HepG2 (cell line): ENCODE measurements at regions not wholly inside any gene's neighbourhood (a gene's known extent, or its start where the extent isn't known, plus 50 kb on each side); places are given as distances from the start of the nearest gene placed in this dataset.
A peak's percentile ranks its signal among the peaks of the same experiment; 100 is the strongest.

Experiments used
- ATAC-seq: fragments of 200-7000 bp; cut with Tn5 transposase; 3 replicates; pipeline ENCODE4 v1.9.1; 2020; ENCODE audit warnings: mild to moderate bottlenecking, moderate library complexity
- BruUV-seq: library from RNA; stranded (reverse); fragments of 400-500 nt; replicated peaks from 2 replicates; lab custom pipeline; 2021; lab: Mats Ljungman, UMichigan
- CTCF ChIA-PET: fragments of 300-600 bp; formaldehyde crosslinking; extraction: SDS; loops from one replicate; lab custom pipeline; 2021; ENCODE audit warnings: low total read pairs, inconsistent platforms, low intra/inter-chr PET ratio; lab: Yijun Ruan, JAX
- POLR2A ChIA-PET: fragments of 350-600 bp; sonication (Branson Sonifier 250); formaldehyde crosslinking; loops from one replicate; lab custom pipeline; 2020; ENCODE audit warnings: antibody characterized with exemption, inconsistent platforms; lab: Yijun Ruan, JAX
- DNase-seq: peaks from one replicate; pipeline ENCODE4 v3.0.0-alpha.2; 2015; ENCODE audit warnings: low spot score
- FAIRE-seq: peaks from 3 replicates; lab custom pipeline; 2011; peaks lifted over from hg19 to GRCh38; lab: Jason Lieb, UNC
- H2AFZ ChIP-seq: one replicate; pipeline ENCODE4 v1.6.1; 2011; ENCODE audit warnings: low read length, inconsistent platforms
- H3K27ac ChIP-seq: fragments of 300-600 bp; 3 replicates; pipeline ENCODE4 v1.8.0; 2011; ENCODE audit warnings: mixed run types, mild to moderate bottlenecking, mixed read lengths, low read length, inconsistent platforms; ENCODE audit not compliant: insufficient read depth; ENCODE audit errors: extremely low read length
- H3K27me3 ChIP-seq, 2 experiments: fragments of 200-600 bp in 1 of 2; 2 replicates in 1 of 2; 3 replicates in 1 of 2; pipeline versions ENCODE4 v1.6.0 to v1.8.0; 2011; ENCODE audit warnings: low read length in 2 of 2, mild to moderate bottlenecking in 2 of 2, moderate library complexity in 2 of 2, inconsistent platforms in 1 of 2; ENCODE audit not compliant: insufficient read depth in 2 of 2, control insufficient read depth in 1 of 2
- H3K36me3 ChIP-seq, 2 experiments: fragments of 200-600 bp in 1 of 2; replicated peaks in 1 of 2; 2 replicates in 1 of 2; 3 replicates in 1 of 2; pipeline versions ENCODE4 v1.5.1 to v1.8.0; 2011; ENCODE audit warnings: low read length in 2 of 2, inconsistent platforms in 1 of 2; ENCODE audit not compliant: insufficient read depth in 2 of 2, control insufficient read depth in 1 of 2
- H3K4me1 ChIP-seq: 2 replicates; pipeline ENCODE4 v1.5.1; 2012; ENCODE audit warnings: low read length, inconsistent platforms; ENCODE audit not compliant: insufficient read depth
- H3K4me2 ChIP-seq: 2 replicates; pipeline ENCODE4 v1.6.0; 2011; ENCODE audit warnings: low read depth, low read length, inconsistent platforms
- H3K4me3 ChIP-seq, 3 experiments: fragments of 200-600 bp in 1 of 3; sonication (generic), shearing (Covaris generic) in 1 of 3; replicated peaks in 1 of 3; 2 replicates each; pipeline ENCODE4 v1.5.1; 2011 to 2016; ENCODE audit warnings: low read length in 3 of 3, inconsistent platforms in 2 of 3, low read depth in 2 of 3, mild to moderate bottlenecking in 2 of 3, control low read depth in 1 of 3, mixed read lengths in 1 of 3; ENCODE audit not compliant: insufficient read depth in 1 of 3
- H3K79me2 ChIP-seq: one replicate; pipeline ENCODE4 v1.6.1; 2011; ENCODE audit warnings: low read length, inconsistent platforms; ENCODE audit not compliant: insufficient read depth
- H3K9ac ChIP-seq: 2 replicates; pipeline ENCODE4 v1.6.0; 2011; ENCODE audit warnings: mild to moderate bottlenecking, low read depth, low read length, inconsistent platforms; ENCODE audit not compliant: insufficient read depth
- H3K9me3 ChIP-seq: 2 replicates; pipeline ENCODE4 v1.5.1; 2012; ENCODE audit warnings: mild to moderate bottlenecking, low read length
- H4K20me1 ChIP-seq: 2 replicates; pipeline ENCODE4 v1.6.0; 2011; ENCODE audit warnings: inconsistent platforms, mild to moderate bottlenecking, low read length, moderate library complexity; ENCODE audit not compliant: insufficient read depth
- EP300 ChIP-seq, 3 experiments: sonication (generic) in 1 of 3; formaldehyde crosslinking in 1 of 3; IDR thresholded peaks; 2 replicates each; pipeline versions ENCODE4 v1.5.1 to v1.6.1; 2011 to 2020; ENCODE audit warnings: low read depth in 2 of 3, low read length in 2 of 3, borderline replicate concordance in 1 of 3, improper control_type of control experiment in 1 of 3, mild to moderate bottlenecking in 1 of 3, missing genetic modification reagents in 1 of 3, moderate library complexity in 1 of 3
- HNRNPH1 ChIP-seq: fragments of 200-400 bp; formaldehyde crosslinking; optimal IDR thresholded peaks from 2 replicates; pipeline ENCODE3; 2017; ENCODE audit warnings: mild to moderate bottlenecking, low read depth, low read length
- KAT2B ChIP-seq: fragments of 150-350 bp; IDR thresholded peaks from 2 replicates; pipeline ENCODE4 v1.6.1; 2014; ENCODE audit warnings: low read depth, low read length, borderline replicate concordance
- KLF6 ChIP-seq: IDR thresholded peaks from 2 replicates; pipeline ENCODE4 v1.8.0; 2016; ENCODE audit warnings: missing biosample characterization, missing genetic modification reagents
- MEF2D ChIP-seq: sonication (generic); formaldehyde crosslinking; IDR thresholded peaks from 2 replicates; pipeline ENCODE4 v1.5.1; 2020; ENCODE audit warnings: mild to moderate bottlenecking, missing genetic modification reagents
- NCOA1 ChIP-seq: sonication (generic); formaldehyde crosslinking; IDR thresholded peaks from 2 replicates; pipeline ENCODE4 v1.9.0; 2021; ENCODE audit warnings: missing genetic modification reagents
- SIN3A ChIP-seq: IDR thresholded peaks from 2 replicates; pipeline ENCODE4 v1.6.1; 2011; ENCODE audit warnings: low read depth, mild to moderate bottlenecking, control low read depth, low read length, borderline replicate concordance
- ZNF282 ChIP-seq: fragments of 450-650 bp; IDR thresholded peaks from 2 replicates; pipeline ENCODE4 v1.6.1; 2018; ENCODE audit not compliant: partially characterized antibody
- ZNF761 ChIP-seq: sonication (generic); formaldehyde crosslinking; conservative IDR thresholded peaks from 2 replicates; pipeline ENCODE4 v1.4.0; 2020; ENCODE audit warnings: mild to moderate bottlenecking, missing genetic modification reagents
- WGBS: methylation state at CpG from one replicate; pipeline ENCODE4 v1.1.6; 2017; ENCODE audit warnings: low lambda C conversion rate; 5-methylcytosine and 5-hydroxymethylcytosine counted together
- in situ Hi-C: cut with HindIII; loops from 2 replicates; pipeline ENCODE4 v1.10.0; 2017; ENCODE audit warnings: low pct_unique_long_range_greater_than_20kb; ENCODE audit not compliant: extremely low pct_ligation_motif_present
- intact Hi-C: fragments of 100-400 bp; cut with micrococcal nuclease; formaldehyde crosslinking; loops from one replicate; pipeline ENCODE4 v1.10.0; 2022; ENCODE audit not compliant: unreplicated experiment
- TF ChIP-seq, protein P1 (sequence below): sonication (generic); formaldehyde crosslinking; IDR thresholded peaks from 2 replicates; pipeline ENCODE4 v1.8.1; 2023; ENCODE audit warnings: mild to moderate bottlenecking, missing genetic modification reagents
- TF ChIP-seq, protein P2 (sequence below): IDR thresholded peaks from 2 replicates; pipeline ENCODE4 v1.6.1; 2016; ENCODE audit warnings: mild to moderate bottlenecking, missing biosample characterization, missing genetic modification reagents
- TF ChIP-seq, protein P3 (sequence below): sonication (generic); formaldehyde crosslinking; IDR thresholded peaks from 2 replicates; pipeline ENCODE4 v1.5.0; 2020; ENCODE audit warnings: missing genetic modification reagents
- TF ChIP-seq, protein P4 (sequence below): sonication (generic); formaldehyde crosslinking; IDR thresholded peaks from 2 replicates; pipeline ENCODE4 v1.9.0; 2021; ENCODE audit warnings: missing genetic modification reagents, borderline replicate concordance

DNA sequence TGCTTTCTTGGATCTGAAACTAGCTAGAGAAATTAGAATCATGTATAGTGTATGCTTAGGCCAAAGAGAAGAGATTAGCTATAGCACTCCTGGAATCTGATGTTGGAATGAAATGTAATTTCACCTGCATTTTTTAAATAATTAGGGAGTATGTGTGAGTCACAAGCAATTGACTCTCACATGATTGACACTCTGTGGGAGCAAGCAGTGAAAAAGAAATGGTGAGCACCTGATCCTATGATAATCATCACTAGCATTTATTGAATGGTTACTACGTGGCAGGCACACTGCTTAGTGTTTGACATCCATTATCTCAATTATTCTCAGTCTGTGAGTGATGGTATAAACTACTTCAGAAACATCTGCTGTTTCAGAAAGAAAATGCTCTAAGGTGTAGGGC is 176.6 kb downstream of the NRIP1 start:
- Histone ChIP-seq H3K4me1 (peaks cover 39% of the 10 kb centered on the region), H3K4me2 (no peak overlapping the region), H3K27me3 (no peaks in the 10 kb centered on the region)
- no TSS peak for BruUV-seq
- FAIRE-seq: no peak
- in situ Hi-C loops: no loop called here
- TF ChIP-seq NCOA1: no peak
- TF ChIP-seq HNRNPH1: no peak
- TF ChIP-seq ZNF761 (CRISPR knock-in tag): no peak
- TF ChIP-seq SIN3A: no peak
- TF ChIP-seq, protein P1, sequence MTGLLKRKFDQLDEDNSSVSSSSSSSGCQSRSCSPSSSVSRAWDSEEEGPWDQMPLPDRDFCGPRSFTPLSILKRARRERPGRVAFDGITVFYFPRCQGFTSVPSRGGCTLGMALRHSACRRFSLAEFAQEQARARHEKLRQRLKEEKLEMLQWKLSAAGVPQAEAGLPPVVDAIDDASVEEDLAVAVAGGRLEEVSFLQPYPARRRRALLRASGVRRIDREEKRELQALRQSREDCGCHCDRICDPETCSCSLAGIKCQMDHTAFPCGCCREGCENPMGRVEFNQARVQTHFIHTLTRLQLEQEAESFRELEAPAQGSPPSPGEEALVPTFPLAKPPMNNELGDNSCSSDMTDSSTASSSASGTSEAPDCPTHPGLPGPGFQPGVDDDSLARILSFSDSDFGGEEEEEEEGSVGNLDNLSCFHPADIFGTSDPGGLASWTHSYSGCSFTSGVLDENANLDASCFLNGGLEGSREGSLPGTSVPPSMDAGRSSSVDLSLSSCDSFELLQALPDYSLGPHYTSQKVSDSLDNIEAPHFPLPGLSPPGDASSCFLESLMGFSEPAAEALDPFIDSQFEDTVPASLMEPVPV (CRISPR knock-in tag): no peak
- TF ChIP-seq KLF6 (CRISPR knock-in tag): peak; percentile 6; the same call in 1 of the 2 replicates
- TF ChIP-seq, all 625 proteins: peak for 1
- Histone ChIP-seq H3K9me3 (no peaks in the 10 kb centered on the region), H2AFZ (no peak overlapping the region), H4K20me1 (no peaks in the 10 kb centered on the region), H3K4me3 (no peak overlapping the region), H3K27ac (peak overlapping the region; percentile 83), H3K9ac (peak overlapping the region; percentile 23), H3K36me3 (no peaks in the 10 kb centered on the region), H3K79me2 (peaks cover 2% of the 10 kb centered on the region)
- WGBS: 69% methylated on average over 1 of the region's 1 CpG
- CTCF ChIA-PET: no interaction called here
- POLR2A ChIA-PET: interaction anchor here (1.0 to 3.8 kb wide), 5 partner anchors 10 to 252 kb away, joined by 3 to 82 read pairs (median 17); no protein-coding TSS in a partner anchor
- no peak for ATAC-seq
- intact Hi-C loops: loop anchor here (2.0 kb wide), 1 partner anchor 55 kb away; no protein-coding TSS in a partner anchor
- DNase-seq: no peak

DNA sequence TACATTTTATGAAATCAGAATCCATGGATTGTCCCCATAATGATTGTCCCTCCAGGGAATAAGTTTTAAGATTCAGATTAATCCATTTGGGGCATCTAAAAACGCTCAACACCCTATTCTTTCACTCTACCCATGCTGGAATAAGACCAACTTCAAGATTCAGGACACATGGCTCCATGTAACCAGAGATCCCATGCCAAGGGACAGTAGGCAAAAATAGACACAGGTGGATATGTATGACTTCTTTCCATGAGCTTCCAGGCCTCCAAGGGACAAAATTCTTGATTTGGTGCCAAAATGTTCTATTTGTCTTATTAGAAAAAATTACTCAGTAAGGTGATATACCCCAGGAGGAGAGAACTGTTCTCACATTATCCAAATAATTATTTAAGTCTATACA is 178.8 kb downstream of the NRIP1 start:
- ATAC-seq (no peak), FAIRE-seq (no peak), DNase-seq (no peak)
- WGBS: 81% methylated on average over 1 of the region's 1 CpG
- Histone ChIP-seq H3K4me3 (no peak overlapping the region), H2AFZ (no peak overlapping the region), H3K9ac (no peak overlapping the region), H4K20me1 (no peaks in the 10 kb centered on the region), H3K9me3 (no peaks in the 10 kb centered on the region), H3K4me2 (no peak overlapping the region), H3K27ac (no peak overlapping the region), H3K4me1 (peaks cover 41% of the 10 kb centered on the region), H3K27me3 (no peaks in the 10 kb centered on the region), H3K36me3 (no peaks in the 10 kb centered on the region), H3K79me2 (peaks cover 2% of the 10 kb centered on the region)
- in situ Hi-C loops: no loop called here
- intact Hi-C loops: no loop called here
- ChIA-PET CTCF (no interaction called here), POLR2A (no interaction called here)
- BruUV-seq: no TSS peak
- TF ChIP-seq, protein P2, sequence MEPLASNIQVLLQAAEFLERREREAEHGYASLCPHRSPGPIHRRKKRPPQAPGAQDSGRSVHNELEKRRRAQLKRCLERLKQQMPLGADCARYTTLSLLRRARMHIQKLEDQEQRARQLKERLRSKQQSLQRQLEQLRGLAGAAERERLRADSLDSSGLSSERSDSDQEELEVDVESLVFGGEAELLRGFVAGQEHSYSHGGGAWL (CRISPR knock-in tag): no peak
- no peak for TF ChIP-seq KAT2B
- no peak for TF ChIP-seq MEF2D (CRISPR knock-in tag)
- TF ChIP-seq, protein P3, sequence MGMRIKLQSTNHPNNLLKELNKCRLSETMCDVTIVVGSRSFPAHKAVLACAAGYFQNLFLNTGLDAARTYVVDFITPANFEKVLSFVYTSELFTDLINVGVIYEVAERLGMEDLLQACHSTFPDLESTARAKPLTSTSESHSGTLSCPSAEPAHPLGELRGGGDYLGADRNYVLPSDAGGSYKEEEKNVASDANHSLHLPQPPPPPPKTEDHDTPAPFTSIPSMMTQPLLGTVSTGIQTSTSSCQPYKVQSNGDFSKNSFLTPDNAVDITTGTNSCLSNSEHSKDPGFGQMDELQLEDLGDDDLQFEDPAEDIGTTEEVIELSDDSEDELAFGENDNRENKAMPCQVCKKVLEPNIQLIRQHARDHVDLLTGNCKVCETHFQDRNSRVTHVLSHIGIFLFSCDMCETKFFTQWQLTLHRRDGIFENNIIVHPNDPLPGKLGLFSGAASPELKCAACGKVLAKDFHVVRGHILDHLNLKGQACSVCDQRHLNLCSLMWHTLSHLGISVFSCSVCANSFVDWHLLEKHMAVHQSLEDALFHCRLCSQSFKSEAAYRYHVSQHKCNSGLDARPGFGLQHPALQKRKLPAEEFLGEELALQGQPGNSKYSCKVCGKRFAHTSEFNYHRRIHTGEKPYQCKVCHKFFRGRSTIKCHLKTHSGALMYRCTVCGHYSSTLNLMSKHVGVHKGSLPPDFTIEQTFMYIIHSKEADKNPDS: no peak
- TF ChIP-seq EP300 (IDR thresholded peaks at IDR 0.05; ENCODE audit: low read depth in 2 of 2, low read length in 2 of 2): no peak
- no peak for TF ChIP-seq EP300 (CRISPR knock-in tag; IDR thresholded peaks at IDR 0.05; ENCODE audit: borderline replicate concordance)
- TF ChIP-seq ZNF282: no peak
- TF ChIP-seq, protein P4, sequence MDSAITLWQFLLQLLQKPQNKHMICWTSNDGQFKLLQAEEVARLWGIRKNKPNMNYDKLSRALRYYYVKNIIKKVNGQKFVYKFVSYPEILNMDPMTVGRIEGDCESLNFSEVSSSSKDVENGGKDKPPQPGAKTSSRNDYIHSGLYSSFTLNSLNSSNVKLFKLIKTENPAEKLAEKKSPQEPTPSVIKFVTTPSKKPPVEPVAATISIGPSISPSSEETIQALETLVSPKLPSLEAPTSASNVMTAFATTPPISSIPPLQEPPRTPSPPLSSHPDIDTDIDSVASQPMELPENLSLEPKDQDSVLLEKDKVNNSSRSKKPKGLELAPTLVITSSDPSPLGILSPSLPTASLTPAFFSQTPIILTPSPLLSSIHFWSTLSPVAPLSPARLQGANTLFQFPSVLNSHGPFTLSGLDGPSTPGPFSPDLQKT (CRISPR knock-in tag): no peak
